Activated naive CD4-positive, alpha-beta T cell treated with anti-CD3 and anti-CD28 coated beads, Interleukin-2, amount 50 U/mL, for 24 hours (primary cell): ENCODE measurements at regions not wholly inside any gene's neighbourhood (a gene's known extent, or its start where the extent isn't known, plus 50 kb on each side); places are given as distances from the start of the nearest gene placed in this dataset.

Experiments used
- H3K27ac Mint-ChIP-seq: one replicate; pipeline ENCODE4 v1.8.0; 2021; ENCODE audit warnings: mild to moderate bottlenecking, mixed read lengths
- H3K27me3 Mint-ChIP-seq: one replicate; pipeline ENCODE4 v1.8.0; 2021; ENCODE audit warnings: mixed read lengths
- H3K36me3 Mint-ChIP-seq: one replicate; pipeline ENCODE4 v1.8.0; 2021; ENCODE audit warnings: mixed read lengths
- H3K4me1 Mint-ChIP-seq: one replicate; pipeline ENCODE4 v1.8.0; 2021; ENCODE audit warnings: mixed read lengths
- H3K4me3 Mint-ChIP-seq: one replicate; pipeline ENCODE4 v1.8.0; 2021; ENCODE audit warnings: mild to moderate bottlenecking, mixed read lengths
- H3K9me3 Mint-ChIP-seq: one replicate; pipeline ENCODE4 v1.8.0; 2021; ENCODE audit warnings: mixed read lengths

DNA sequence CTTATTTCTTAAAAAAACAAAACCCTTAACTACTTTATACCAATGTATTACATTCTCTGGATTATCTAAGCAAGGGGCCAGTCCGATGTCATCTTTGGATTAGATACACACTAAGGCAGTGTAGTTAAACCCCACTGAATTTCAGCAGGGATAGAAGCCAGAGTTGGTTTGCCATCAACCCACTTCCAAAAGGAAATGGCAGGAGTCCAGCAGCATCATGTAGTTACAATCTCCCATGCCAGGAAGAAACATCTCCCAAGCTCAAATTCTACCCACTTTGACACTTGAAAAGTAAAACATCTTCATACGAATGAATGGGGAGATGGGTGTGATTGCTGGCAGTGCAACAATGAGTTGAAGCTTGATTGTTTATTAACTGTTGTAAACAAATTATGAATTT lies 203.5 kb upstream of the PLXNC1 start:
- Mint-ChIP-seq H3K4me1 (no peaks in the 10 kb centered on the region), H3K27me3 (no peaks in the 10 kb centered on the region), H3K27ac (no peak overlapping the region), H3K36me3 (peaks cover 6% of the 10 kb centered on the region), H3K9me3 (peaks cover 15% of the 10 kb centered on the region), H3K4me3 (no peak overlapping the region)

DNA sequence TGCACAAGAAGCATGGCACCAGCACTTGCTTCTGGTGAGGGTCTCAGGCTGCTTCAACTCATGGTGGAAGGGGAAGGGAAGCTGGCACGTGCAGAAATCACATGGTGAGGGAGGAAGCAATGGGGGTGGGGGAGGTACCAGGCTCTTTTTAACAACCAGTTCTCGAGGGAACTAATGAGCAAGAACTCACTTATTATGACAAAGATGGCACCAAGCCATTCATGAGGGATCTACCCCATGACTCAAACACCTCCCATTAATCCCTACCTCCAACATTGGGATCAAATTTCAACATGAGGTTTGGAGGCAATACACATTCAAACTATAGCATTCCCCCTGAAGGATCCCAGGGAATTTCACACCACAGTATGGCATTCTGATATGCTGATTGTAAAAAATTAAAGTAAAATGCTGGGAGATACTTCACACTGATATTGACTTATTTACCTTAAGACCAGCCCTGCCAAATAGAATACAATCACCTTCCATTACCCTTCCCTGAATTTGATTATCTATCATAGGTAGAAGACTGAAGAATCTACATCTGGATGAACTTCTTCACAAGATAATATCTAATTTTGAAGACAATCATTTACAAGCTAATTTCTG lies 201.7 kb upstream of the PLXNC1 start:
- Mint-ChIP-seq H3K9me3 (peaks cover 16% of the 10 kb centered on the region), H3K36me3 (peaks cover 7% of the 10 kb centered on the region), H3K27ac (no peak overlapping the region), H3K4me3 (no peak overlapping the region), H3K4me1 (no peaks in the 10 kb centered on the region), H3K27me3 (no peaks in the 10 kb centered on the region)

DNA sequence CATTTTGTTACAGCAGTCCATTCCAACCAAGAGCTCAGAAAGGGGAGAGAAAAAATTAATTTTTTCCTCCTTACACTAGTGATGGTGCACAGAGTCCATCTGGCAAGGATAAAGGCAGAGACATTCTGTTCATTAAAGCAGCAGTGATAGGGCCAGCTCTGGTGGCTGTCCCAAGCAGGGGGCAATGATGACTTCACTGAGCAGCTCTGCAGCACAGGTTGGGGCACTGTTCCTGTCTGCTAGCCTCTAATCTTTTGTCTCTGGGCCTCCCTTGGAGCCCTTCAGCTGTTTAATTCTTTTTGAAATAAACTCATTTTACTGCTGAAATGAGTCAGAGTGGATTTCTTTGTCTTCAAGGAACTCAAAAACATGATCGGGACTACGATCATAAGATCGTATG lies 200.9 kb upstream of the PLXNC1 start:
- Mint-ChIP-seq H3K4me3 (no peak overlapping the region), H3K9me3 (peaks cover 16% of the 10 kb centered on the region), H3K36me3 (peaks cover 7% of the 10 kb centered on the region), H3K27me3 (no peaks in the 10 kb centered on the region), H3K27ac (no peak overlapping the region), H3K4me1 (peaks cover 5% of the 10 kb centered on the region)

DNA sequence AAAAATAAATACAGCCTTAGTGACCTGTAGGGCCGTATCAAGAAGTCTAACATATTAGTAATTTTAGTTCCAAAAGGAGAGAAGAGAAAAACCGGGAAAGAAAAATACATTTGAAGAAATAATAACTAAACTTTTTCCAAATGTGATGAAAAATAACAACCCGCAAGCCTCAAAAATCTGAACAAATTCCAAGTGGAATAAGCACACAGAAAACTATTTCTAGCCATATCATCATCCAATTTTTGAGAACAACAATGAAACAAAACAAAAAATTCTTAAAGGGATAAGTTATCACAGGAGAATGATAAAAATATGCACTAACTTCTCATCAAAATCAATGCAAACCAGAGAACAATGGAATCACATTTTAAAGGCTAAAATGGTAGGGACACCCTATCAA lies 198.1 kb upstream of the PLXNC1 start:
- H3K36me3 Mint-ChIP-seq, result peaks cover 7% of the 10 kb centered on the region
- peaks cover 6% of the 10 kb centered on the region for H3K4me1 Mint-ChIP-seq
- H3K27me3 Mint-ChIP-seq, result no peaks in the 10 kb centered on the region
- no peak overlapping the region for H3K27ac Mint-ChIP-seq
- no peak overlapping the region for H3K4me3 Mint-ChIP-seq
- H3K9me3 Mint-ChIP-seq, result peaks cover 16% of the 10 kb centered on the region

DNA sequence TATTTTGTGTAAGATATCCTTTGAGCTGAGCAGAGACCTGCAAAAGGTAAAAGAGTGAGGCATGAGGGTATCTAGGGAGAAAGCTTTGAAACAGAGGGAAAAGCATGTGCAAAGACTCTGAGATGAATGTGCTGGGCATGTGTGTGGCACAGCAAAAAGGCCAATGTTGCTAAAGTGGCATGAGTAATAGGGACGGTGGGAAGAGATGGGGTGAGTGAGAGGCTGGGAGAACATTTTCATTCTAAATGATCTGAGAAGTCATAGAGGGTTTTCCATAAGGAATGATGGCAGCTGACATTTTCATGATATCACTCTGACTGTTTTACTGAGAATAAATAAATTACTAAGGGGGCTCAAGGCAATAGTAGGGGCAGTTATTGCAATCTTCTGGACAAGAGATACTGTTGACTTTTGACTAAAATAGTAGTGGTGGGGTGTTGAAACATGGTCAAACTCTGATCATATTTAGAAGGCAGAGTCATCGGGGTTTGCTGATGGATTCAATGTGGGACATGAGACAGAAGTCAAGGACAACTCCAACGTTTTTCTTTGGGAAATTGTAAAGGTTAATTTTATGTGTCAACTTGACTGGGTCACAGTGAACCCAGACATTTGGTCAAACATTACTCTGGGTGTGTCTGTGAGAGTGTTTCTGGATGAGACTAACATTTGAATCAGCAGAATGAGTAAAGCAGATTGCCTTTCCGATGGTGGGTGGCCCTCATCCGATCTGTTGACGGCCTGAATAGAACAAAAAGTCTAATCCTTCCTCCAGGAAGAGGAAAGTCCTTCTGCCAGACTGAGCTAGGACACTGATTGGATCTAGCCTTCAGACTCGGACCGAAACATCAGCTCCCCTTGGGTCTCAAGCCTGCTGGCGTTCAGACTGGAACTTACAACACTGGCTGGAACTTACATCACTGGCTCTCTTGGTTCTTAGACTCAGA lies 193.9 kb upstream of the PLXNC1 start:
- Mint-ChIP-seq H3K27me3 (no peaks in the 10 kb centered on the region), H3K4me3 (no peak overlapping the region), H3K4me1 (peaks cover 6% of the 10 kb centered on the region), H3K27ac (no peak overlapping the region), H3K36me3 (peaks cover 7% of the 10 kb centered on the region), H3K9me3 (peaks cover 21% of the 10 kb centered on the region)

DNA sequence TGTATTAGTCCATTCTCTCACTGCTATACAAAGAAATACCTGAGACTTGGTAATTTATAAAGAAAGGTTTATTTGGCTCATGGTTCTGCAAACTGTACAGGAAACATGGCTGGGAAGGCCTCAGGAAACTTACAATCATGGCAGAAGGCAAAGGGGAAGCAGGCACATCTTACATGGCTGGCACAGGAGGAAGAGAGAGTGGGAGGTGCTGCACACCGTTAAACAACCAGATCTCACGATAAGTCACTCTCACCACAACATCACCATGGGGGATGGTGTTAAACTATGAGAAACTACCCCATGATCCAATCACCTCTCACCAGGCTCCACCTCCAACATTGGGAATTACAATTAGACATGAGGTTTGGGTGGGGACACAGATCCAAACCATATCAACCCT lies 191.8 kb upstream of the PLXNC1 start:
- H3K4me3 Mint-ChIP-seq, result no peak overlapping the region
- H3K27ac Mint-ChIP-seq, result no peak overlapping the region
- H3K36me3 Mint-ChIP-seq, result peaks cover 3% of the 10 kb centered on the region
- no peaks in the 10 kb centered on the region for H3K27me3 Mint-ChIP-seq
- H3K9me3 Mint-ChIP-seq, result peaks cover 25% of the 10 kb centered on the region
- H3K4me1 Mint-ChIP-seq, result peaks cover 6% of the 10 kb centered on the region

DNA sequence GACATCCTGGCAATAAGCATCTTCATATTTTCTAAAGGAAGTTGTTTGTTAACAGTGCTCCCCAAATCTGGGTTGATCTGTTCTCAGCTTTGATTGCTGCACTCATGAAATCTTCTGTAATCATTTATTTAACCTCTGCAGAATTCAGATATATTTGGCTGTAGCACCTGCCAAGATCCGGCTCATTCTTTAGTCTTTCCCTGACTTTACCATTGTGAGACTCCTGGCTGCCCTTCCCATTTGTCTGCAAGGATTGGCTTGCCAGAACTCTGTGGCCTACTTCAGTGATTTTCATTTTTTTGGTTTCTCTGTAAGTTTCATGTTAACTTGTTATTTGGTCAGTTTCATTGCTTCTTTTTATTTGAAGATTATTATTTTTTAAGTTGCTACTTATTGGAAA lies 191.2 kb upstream of the PLXNC1 start:
- Mint-ChIP-seq H3K4me1 (peaks cover 4% of the 10 kb centered on the region), H3K27ac (no peak overlapping the region), H3K36me3 (peaks cover 3% of the 10 kb centered on the region), H3K4me3 (no peak overlapping the region), H3K27me3 (no peaks in the 10 kb centered on the region), H3K9me3 (peaks cover 25% of the 10 kb centered on the region)

DNA sequence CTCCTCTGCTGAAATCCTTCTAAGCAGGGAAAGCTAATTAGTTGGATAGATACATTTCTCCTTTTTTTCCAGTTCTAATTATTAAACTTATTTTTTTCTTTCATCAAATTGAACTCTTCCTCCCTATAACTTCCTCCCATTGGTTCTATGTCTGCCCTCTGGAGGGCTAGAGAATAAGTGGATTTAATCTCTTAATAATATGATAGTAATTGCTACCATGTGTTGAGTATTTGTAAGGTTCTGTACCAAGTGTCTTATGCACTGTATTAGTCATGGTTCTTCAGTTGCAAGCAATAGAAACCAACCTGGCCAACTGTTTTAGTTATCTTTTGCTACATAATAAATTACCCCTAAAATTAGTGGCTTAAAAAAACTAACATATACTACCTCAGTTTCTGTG lies 190.5 kb upstream of the PLXNC1 start:
- H3K27ac Mint-ChIP-seq, result no peak overlapping the region
- peaks cover 4% of the 10 kb centered on the region for H3K4me1 Mint-ChIP-seq
- no peaks in the 10 kb centered on the region for H3K27me3 Mint-ChIP-seq
- no peak overlapping the region for H3K4me3 Mint-ChIP-seq
- H3K9me3 Mint-ChIP-seq, result peaks cover 25% of the 10 kb centered on the region
- H3K36me3 Mint-ChIP-seq, result peaks cover 3% of the 10 kb centered on the region

DNA sequence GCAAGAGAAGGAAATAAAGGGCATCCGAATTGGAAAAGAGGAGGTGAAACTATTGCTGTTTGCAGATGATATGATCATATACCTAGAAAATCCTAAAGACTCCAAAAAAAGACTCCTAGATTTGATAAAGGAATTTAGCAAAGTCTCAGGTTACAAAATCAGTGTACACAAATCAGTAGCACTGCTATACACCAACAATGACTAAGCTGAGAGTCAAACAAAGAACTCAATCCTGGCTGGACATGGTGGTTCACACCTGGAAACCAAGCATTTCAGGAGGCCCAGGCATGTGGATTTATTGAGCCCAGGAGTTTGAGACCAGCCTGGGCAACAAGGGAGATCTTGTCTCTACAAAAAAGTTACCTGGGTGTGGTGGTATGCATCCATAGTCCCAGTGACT lies 188.7 kb upstream of the PLXNC1 start:
- Mint-ChIP-seq H3K4me1 (peaks cover 6% of the 10 kb centered on the region), H3K4me3 (no peak overlapping the region), H3K9me3 (peaks cover 25% of the 10 kb centered on the region)

DNA sequence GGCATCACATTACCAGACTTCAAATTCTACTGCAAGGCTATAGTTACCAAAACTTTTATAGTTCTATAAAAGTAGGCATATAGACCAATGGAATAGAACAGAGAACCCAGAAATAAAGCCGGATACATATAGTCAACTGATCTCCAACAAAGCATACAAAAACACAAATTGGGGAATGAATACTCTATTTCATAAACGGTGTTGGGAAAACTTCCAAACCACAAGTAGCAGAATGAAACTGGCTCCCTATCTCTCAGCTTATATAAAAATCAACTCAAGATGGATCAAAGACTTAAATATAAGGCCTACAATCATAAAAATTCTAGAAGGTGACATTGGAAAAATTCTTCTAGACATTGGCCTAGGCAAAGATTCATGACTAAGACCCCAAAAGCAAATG lies 187.9 kb upstream of the PLXNC1 start:
- H3K4me3 Mint-ChIP-seq, result no peak overlapping the region
- H3K4me1 Mint-ChIP-seq, result peaks cover 6% of the 10 kb centered on the region
- H3K27ac Mint-ChIP-seq, result no peak overlapping the region
- peaks cover 3% of the 10 kb centered on the region for H3K36me3 Mint-ChIP-seq
- H3K9me3 Mint-ChIP-seq, result peaks cover 22% of the 10 kb centered on the region
- H3K27me3 Mint-ChIP-seq, result no peaks in the 10 kb centered on the region

More for the DNA sequence above, 188.7 kb upstream of the PLXNC1 start:
- Mint-ChIP-seq H3K36me3 (peaks cover 3% of the 10 kb centered on the region), H3K27ac (no peak overlapping the region), H3K27me3 (no peaks in the 10 kb centered on the region)

DNA sequence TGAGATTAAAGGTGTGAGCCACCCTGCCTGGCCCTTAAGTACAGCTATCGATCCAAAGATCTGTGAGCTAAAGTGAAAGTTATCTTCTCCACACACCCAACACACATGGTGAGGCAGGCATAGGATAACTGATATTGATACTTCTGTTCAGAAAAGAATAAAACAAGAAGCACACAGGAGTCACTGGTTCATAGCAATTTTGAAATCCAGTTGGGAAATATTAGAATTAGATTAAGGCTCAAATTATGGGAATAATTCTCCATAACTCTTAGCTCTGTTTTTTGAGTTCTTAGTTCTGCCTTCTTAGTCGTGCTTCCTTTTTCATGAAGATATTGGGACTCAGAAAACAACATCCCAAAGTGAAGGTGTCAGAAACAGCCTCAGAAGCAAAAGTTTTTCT lies 186.0 kb upstream of the PLXNC1 start:
- Mint-ChIP-seq H3K4me3 (no peak overlapping the region), H3K4me1 (peaks cover 8% of the 10 kb centered on the region), H3K27me3 (no peaks in the 10 kb centered on the region), H3K27ac (no peak overlapping the region), H3K36me3 (no peaks in the 10 kb centered on the region), H3K9me3 (peaks cover 13% of the 10 kb centered on the region)

DNA sequence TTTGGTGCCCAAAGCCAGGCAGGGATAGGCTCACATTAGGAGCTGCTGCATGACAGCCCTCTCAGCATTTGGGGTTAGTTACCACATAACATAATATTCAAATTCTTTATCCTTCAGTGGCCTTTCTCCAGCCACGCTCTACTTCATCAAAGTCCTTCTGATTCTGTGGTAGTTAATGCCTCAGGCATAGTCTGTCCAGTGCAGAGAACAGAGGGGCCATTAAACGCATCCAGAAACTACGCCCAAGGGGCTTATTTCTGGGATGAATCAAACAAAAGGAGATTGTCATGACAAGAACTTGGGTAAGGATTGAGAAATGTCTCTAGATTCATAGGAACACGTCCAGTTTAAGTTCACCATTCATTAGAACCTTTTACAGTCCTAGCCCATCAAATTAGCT lies 183.4 kb upstream of the PLXNC1 start:
- H3K4me3 Mint-ChIP-seq, result no peak overlapping the region
- H3K9me3 Mint-ChIP-seq, result peaks cover 9% of the 10 kb centered on the region
- H3K36me3 Mint-ChIP-seq, result no peaks in the 10 kb centered on the region
- no peak overlapping the region for H3K27ac Mint-ChIP-seq
- peaks cover 16% of the 10 kb centered on the region for H3K4me1 Mint-ChIP-seq
- H3K27me3 Mint-ChIP-seq, result no peaks in the 10 kb centered on the region

DNA sequence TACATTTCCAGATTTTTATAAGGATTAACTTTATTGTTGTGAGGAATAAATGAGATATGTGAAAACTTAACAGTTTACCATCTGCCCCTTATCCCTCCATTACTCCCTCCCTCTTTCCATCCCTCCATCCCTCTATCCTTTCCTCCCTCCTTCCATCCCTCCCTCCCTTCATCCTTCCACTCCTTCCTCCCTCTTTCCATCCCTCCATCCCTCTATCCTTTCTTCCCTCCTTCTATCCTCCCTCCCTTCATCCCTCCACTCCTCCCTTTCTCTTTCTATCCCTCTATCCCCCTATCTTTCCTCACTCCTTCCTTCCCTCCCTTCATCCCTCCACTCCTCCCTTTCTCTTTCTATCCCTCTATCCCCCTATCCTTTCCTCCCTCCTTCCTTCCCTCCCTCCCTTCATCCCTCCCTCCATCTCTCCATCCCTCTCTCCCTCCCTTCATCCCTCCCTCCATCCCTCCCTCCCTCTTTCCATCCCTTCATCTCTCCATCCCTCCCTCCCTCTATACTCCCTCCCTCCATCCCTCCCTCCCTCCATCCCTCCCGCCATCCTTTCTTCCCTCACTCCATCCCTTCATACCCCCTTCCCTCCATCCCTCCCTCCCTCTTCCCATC lies 181.8 kb upstream of the PLXNC1 start:
- H3K27me3 Mint-ChIP-seq, result no peaks in the 10 kb centered on the region
- no peak overlapping the region for H3K4me3 Mint-ChIP-seq
- H3K36me3 Mint-ChIP-seq, result no peaks in the 10 kb centered on the region
- H3K9me3 Mint-ChIP-seq, result no peaks in the 10 kb centered on the region
- H3K4me1 Mint-ChIP-seq, result peaks cover 16% of the 10 kb centered on the region
- no peak overlapping the region for H3K27ac Mint-ChIP-seq

DNA sequence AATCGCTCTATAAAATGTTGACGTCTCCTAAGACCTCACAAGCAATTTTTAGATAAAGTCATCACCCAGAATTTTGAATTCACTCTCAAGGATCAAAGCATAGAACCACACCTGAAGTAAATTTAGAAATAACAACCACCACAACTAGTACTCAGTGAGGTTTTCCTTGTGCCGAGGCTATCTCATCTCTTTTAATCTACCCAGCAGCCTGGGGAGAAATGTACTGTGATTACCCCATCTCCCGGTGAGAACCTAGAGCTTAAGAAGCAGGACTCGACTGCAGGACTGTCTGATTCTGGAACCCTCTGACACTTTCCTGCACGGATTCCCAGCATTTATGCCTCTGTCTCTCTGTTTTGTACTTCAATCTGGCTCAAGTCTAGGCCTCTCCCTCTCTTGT lies 180.9 kb upstream of the PLXNC1 start:
- no peaks in the 10 kb centered on the region for H3K9me3 Mint-ChIP-seq
- no peak overlapping the region for H3K27ac Mint-ChIP-seq
- H3K36me3 Mint-ChIP-seq, result no peaks in the 10 kb centered on the region
- peaks cover 16% of the 10 kb centered on the region for H3K4me1 Mint-ChIP-seq
- no peak overlapping the region for H3K4me3 Mint-ChIP-seq
- H3K27me3 Mint-ChIP-seq, result no peaks in the 10 kb centered on the region

DNA sequence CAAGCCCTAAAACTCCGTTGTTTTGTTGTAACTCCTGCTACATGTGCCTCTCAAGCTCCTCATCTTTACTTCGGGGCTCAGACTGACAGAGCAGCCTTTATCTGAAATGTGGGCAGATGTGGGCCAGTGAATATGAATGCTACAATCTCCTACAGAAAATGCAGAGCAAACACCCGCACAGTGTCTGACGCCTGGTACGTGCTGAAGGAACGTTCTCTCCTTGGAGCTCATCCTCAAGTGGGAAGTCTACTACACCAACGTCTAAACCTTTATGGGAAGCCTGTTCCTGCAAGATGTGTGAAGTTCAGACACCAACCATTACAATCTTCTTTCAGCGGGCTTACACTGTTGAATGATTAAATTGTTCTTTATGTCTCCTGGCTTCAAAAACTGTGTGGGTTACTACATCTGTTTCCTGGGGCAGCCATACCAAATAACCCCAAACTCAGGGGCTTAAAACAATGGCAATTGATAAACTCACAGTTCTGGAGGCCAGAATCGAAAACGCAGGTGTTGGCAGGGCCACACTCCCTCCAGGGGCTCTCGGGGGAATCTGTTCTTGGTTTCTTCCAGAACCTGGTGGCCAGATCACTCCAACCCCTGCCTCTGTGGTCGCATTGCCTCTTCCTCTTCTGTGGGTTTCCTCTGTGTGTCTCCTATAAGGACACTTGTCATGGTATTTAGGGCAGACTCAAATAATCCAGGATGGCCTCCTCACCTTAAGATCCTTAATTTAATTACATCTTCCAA lies 179.7 kb upstream of the PLXNC1 start:
- peaks cover 10% of the 10 kb centered on the region for H3K4me1 Mint-ChIP-seq
- no peaks in the 10 kb centered on the region for H3K36me3 Mint-ChIP-seq
- no peak overlapping the region for H3K4me3 Mint-ChIP-seq
- no peak overlapping the region for H3K27ac Mint-ChIP-seq
- no peaks in the 10 kb centered on the region for H3K9me3 Mint-ChIP-seq
- no peaks in the 10 kb centered on the region for H3K27me3 Mint-ChIP-seq
